HEK293 (cell line): ENCODE measurements at regions not wholly inside any gene's neighbourhood (a gene's known extent, or its start where the extent isn't known, plus 50 kb on each side); places are given as distances from the start of the nearest gene placed in this dataset.

Source experiments
- CTCF ChIA-PET: fragments of 350-600 bp; formaldehyde crosslinking; extraction: SDS; loops from one replicate; lab custom pipeline; 2021; ENCODE audit warnings: antibody characterized with exemption; lab: Yijun Ruan, JAX
- POLR2A ChIA-PET: fragments of 300-600 bp; formaldehyde crosslinking; extraction: SDS; loops from one replicate; lab custom pipeline; 2020; ENCODE audit warnings: antibody characterized with exemption, inconsistent platforms; lab: Yijun Ruan, JAX
- H3K27ac ChIP-seq: fragments of 200-500 bp; sonication (Bioruptor generic); 2 replicates; pipeline ENCODE4 v1.5.1; 2014; ENCODE audit warnings: low read depth, low read length, control low read depth, inconsistent platforms; ENCODE audit errors: extremely low read depth
- H3K36me3 ChIP-seq, 2 experiments: fragments of 200-500 bp in 1 of 2; sonication (Bioruptor generic) in 1 of 2; 1 replicate in 1 of 2; 2 replicates in 1 of 2; pipeline ENCODE4 v1.5.1; 2014 to 2017; ENCODE audit warnings: inconsistent platforms in 2 of 2, low read length in 2 of 2; ENCODE audit not compliant: control insufficient read depth in 2 of 2, insufficient read depth in 1 of 2
- H3K4me1 ChIP-seq: fragments of 200-500 bp; sonication (Bioruptor generic); 2 replicates; pipeline ENCODE4 v1.5.1; 2014; ENCODE audit warnings: mild to moderate bottlenecking, low read length, inconsistent platforms; ENCODE audit not compliant: control insufficient read depth, insufficient read depth
- H3K4me3 ChIP-seq: 2 replicates; pipeline ENCODE4 v1.5.1; 2011; ENCODE audit warnings: low read depth, mild to moderate bottlenecking, control low read depth, low read length, moderate library complexity
- H3K9me3 ChIP-seq: fragments of 200-500 bp; sonication (Bioruptor generic); 2 replicates; pipeline ENCODE4 v1.5.1; 2014; ENCODE audit warnings: low read depth, low read length, inconsistent platforms; ENCODE audit not compliant: control insufficient read depth, insufficient read depth
- KLF10 ChIP-seq: fragments of 450-650 bp; IDR thresholded peaks from 2 replicates; pipeline ENCODE4 v1.5.1; 2018; ENCODE audit warnings: missing biosample characterization, mild to moderate bottlenecking, missing genetic modification characterization
- OSR2 ChIP-seq: fragments of 450-650 bp; formaldehyde crosslinking; IDR thresholded peaks from 2 replicates; pipeline ENCODE4 v1.5.1; 2016; ENCODE audit warnings: missing biosample characterization, missing genetic modification characterization
- PBX3 ChIP-seq: sonication (generic); formaldehyde crosslinking; IDR thresholded peaks from 2 replicates; pipeline ENCODE4 v1.8.1; 2022; ENCODE audit warnings: mild to moderate bottlenecking, moderate library complexity, missing genetic modification reagents
- SCRT2 ChIP-seq: fragments of 450-650 bp; formaldehyde crosslinking; IDR thresholded peaks from 2 replicates; pipeline ENCODE4 v1.5.1; 2016; ENCODE audit warnings: missing biosample characterization, missing genetic modification characterization
- SP3 ChIP-seq: fragments of 450-650 bp; formaldehyde crosslinking; IDR thresholded peaks from 2 replicates; pipeline ENCODE4 v1.5.1; 2016; ENCODE audit warnings: missing biosample characterization, missing genetic modification characterization
- WT1 ChIP-seq: fragments of 450-650 bp; formaldehyde crosslinking; IDR thresholded peaks from 2 replicates; pipeline ENCODE4 v1.5.1; 2016; ENCODE audit warnings: missing biosample characterization, missing genetic modification characterization
- ZBTB49 ChIP-seq: fragments of 450-650 bp; formaldehyde crosslinking; IDR thresholded peaks from 2 replicates; pipeline ENCODE4 v1.5.1; 2016; ENCODE audit warnings: missing biosample characterization, missing genetic modification characterization, low read depth
- ZBTB8A ChIP-seq: fragments of 450-650 bp; formaldehyde crosslinking; IDR thresholded peaks from 2 replicates; pipeline ENCODE4 v1.5.1; 2016; ENCODE audit warnings: missing biosample characterization, missing genetic modification characterization
- ZNF121 ChIP-seq: fragments of 450-650 bp; formaldehyde crosslinking; IDR thresholded peaks from 2 replicates; pipeline ENCODE4 v1.5.1; 2016; ENCODE audit warnings: missing biosample characterization, missing genetic modification characterization
- ZNF155 ChIP-seq: fragments of 450-650 bp; formaldehyde crosslinking; IDR thresholded peaks from 2 replicates; pipeline ENCODE4 v1.5.1; 2016; ENCODE audit warnings: missing biosample characterization, missing genetic modification characterization
- ZNF16 ChIP-seq: fragments of 450-650 bp; formaldehyde crosslinking; IDR thresholded peaks from 2 replicates; pipeline ENCODE4 v1.5.1; 2016; ENCODE audit warnings: low read depth, missing biosample characterization, missing genetic modification characterization
- ZNF2 ChIP-seq: fragments of 450-650 bp; formaldehyde crosslinking; IDR thresholded peaks from 2 replicates; pipeline ENCODE4 v1.5.1; 2016; ENCODE audit warnings: missing biosample characterization, missing genetic modification characterization
- ZNF223 ChIP-seq: fragments of 450-650 bp; formaldehyde crosslinking; IDR thresholded peaks from 2 replicates; pipeline ENCODE4 v1.5.1; 2016; ENCODE audit warnings: missing biosample characterization, missing genetic modification characterization
- ZNF23 ChIP-seq: fragments of 450-650 bp; formaldehyde crosslinking; IDR thresholded peaks from 2 replicates; pipeline ENCODE4 v1.5.1; 2016; ENCODE audit warnings: missing biosample characterization, missing genetic modification characterization, borderline replicate concordance
- ZNF335 ChIP-seq: fragments of 450-650 bp; formaldehyde crosslinking; conservative IDR thresholded peaks from 2 replicates; pipeline ENCODE4 v1.5.1; 2016; ENCODE audit warnings: missing biosample characterization, missing genetic modification characterization
- ZNF518A ChIP-seq: fragments of 450-650 bp; formaldehyde crosslinking; conservative IDR thresholded peaks from 2 replicates; pipeline ENCODE4 v1.5.1; 2016; ENCODE audit warnings: low read depth, missing biosample characterization, missing genetic modification characterization
- ZNF701 ChIP-seq: fragments of 450-650 bp; formaldehyde crosslinking; IDR thresholded peaks from 2 replicates; pipeline ENCODE4 v1.5.1; 2016; ENCODE audit warnings: missing biosample characterization, missing genetic modification characterization
- ZNF776 ChIP-seq: fragments of 450-650 bp; formaldehyde crosslinking; IDR thresholded peaks from 2 replicates; pipeline ENCODE4 v1.5.0; 2017; ENCODE audit warnings: missing biosample characterization, missing genetic modification characterization, borderline replicate concordance
- TF ChIP-seq, protein P1 (sequence below): fragments of 450-650 bp; formaldehyde crosslinking; IDR thresholded peaks from 2 replicates; pipeline ENCODE4 v1.5.1; 2016; ENCODE audit warnings: missing biosample characterization, missing genetic modification characterization
- TF ChIP-seq, protein P2 (sequence below): fragments of 450-650 bp; formaldehyde crosslinking; IDR thresholded peaks from 2 replicates; pipeline ENCODE4 v1.5.1; 2016; ENCODE audit warnings: missing biosample characterization, missing genetic modification characterization

GRCh38 chr15:98425173-98425572 lies 223.2 kb upstream of the IGF1R start:
- H3K36me3 ChIP-seq = no peaks in the 10 kb centered on the region
- POLR2A ChIA-PET = no interaction called here
- no peaks in the 10 kb centered on the region; the same call in 1 of the 2 replicates for H3K9me3 ChIP-seq
- TF ChIP-seq ZBTB8A (no peak), KLF10 (tag by site-specific recombination) (no peak), OSR2 (tag by site-specific recombination) (no peak), WT1 (tag by site-specific recombination) (no peak), ZNF701 (no peak), ZBTB49 (tag by site-specific recombination) (no peak), SP3 (no peak), ZNF518A (no peak), ZNF776 (tag by site-specific recombination) (no peak), ZNF23 (tag by site-specific recombination) (no peak), ZNF155 (tag by site-specific recombination) (no peak), ZNF223 (no peak), ZNF335 (tag by site-specific recombination) (no peak), ZNF2 (tag by site-specific recombination) (no peak), PBX3 (no peak), SCRT2 (tag by site-specific recombination) (no peak), ZNF121 (tag by site-specific recombination) (no peak), ZNF16 (tag by site-specific recombination) (no peak)
- TF ChIP-seq, protein P1, sequence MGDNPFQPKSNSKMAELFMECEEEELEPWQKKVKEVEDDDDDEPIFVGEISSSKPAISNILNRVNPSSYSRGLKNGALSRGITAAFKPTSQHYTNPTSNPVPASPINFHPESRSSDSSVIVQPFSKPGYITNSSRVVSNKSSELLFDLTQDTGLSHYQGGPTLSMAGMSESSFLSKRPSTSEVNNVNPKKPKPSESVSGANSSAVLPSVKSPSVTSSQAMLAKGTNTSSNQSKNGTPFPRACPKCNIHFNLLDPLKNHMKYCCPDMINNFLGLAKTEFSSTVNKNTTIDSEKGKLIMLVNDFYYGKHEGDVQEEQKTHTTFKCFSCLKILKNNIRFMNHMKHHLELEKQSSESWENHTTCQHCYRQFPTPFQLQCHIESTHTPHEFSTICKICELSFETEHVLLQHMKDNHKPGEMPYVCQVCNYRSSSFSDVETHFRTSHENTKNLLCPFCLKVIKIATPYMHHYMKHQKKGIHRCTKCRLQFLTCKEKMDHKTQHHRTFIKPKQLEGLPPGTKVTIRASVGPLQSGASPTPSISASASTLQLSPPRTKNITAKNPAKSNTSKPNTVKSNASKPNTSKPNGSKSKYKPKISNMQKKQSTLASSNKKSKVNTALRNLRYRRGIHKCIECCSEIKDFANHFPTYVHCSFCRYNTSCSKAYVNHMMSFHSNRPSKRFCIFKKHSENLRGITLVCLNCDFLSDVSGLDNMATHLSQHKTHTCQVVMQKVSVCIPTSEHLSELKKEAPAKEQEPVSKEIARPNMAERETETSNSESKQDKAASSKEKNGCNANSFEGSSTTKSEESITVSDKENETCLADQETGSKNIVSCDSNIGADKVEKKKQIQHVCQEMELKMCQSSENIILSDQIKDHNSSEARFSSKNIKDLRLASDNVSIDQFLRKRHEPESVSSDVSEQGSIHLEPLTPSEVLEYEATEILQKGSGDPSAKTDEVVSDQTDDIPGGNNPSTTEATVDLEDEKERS (tag by site-specific recombination) = no peak
- TF ChIP-seq, protein P2, sequence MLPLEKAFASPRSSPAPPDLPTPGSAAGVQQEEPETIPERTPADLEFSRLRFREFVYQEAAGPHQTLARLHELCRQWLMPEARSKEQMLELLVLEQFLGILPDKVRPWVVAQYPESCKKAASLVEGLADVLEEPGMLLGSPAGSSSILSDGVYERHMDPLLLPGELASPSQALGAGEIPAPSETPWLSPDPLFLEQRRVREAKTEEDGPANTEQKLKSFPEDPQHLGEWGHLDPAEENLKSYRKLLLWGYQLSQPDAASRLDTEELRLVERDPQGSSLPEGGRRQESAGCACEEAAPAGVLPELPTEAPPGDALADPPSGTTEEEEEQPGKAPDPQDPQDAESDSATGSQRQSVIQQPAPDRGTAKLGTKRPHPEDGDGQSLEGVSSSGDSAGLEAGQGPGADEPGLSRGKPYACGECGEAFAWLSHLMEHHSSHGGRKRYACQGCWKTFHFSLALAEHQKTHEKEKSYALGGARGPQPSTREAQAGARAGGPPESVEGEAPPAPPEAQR (tag by site-specific recombination) = no peak
- TF ChIP-seq, all 188 proteins: peak for 0
- CTCF ChIA-PET = interaction anchor here (0.6 to 6.2 kb wide), 6 partner anchors 114 to 507 kb away, joined by 3 to 65 read pairs (median 4); no protein-coding TSS in a partner anchor
- Histone ChIP-seq H3K27ac (no peak overlapping the region), H3K4me1 (0 out of 2 replicates have a peak, but pooled peaks cover 2% of the 10 kb centered on the region), H3K4me3 (no peak overlapping the region)
